ENCODE measurements at regions not wholly inside any gene's neighbourhood (a gene's known extent, or its start where the extent isn't known, plus 50 kb on each side); places are given as distances from the start of the nearest gene placed in this dataset.
"Not testable (repeated sequence)": the region's sequence is repeated elsewhere in the genome, so short reads cannot be mapped to it uniquely, and the experiment has no call there.

DNA sequence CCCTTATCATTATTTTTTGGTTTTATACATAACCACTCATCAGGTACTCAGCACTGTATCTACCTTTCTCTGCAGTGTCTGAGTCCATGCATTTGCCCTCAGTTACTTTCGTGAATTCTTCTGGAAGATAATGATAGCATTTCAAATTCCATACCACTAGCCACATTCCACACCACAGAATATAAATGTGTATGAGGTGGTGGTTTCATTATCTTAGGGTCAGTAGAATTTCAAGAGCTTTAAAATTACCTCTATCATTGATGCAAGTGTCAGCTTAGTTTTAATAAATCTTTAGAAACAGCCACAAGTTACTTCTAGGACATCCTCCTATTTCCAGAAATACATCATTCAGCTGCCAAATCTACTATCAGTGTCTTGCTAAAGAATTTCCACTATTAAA, 1578.3 kb downstream of the OLFM4 start:
- no peak for FAIRE-seq

DNA sequence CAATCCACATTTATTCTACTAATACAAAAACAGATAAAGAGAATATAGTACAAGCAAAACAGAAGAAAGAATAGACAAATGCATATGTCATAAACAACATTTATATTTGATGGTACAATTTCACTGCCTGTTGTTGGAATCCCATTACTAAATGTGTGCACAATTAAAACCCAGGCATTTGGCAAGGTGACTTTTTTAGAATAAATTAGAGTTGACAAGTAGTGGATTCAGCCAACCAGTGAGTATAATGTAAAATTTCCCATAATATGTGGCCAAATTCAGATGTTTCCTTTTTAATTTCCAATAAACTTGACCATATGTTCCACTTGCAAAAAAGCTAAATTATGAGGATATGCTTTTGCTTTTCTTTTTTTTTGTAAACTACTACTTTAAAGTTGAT, 1578.8 kb downstream of the OLFM4 start:
- FAIRE-seq = no peak

DNA sequence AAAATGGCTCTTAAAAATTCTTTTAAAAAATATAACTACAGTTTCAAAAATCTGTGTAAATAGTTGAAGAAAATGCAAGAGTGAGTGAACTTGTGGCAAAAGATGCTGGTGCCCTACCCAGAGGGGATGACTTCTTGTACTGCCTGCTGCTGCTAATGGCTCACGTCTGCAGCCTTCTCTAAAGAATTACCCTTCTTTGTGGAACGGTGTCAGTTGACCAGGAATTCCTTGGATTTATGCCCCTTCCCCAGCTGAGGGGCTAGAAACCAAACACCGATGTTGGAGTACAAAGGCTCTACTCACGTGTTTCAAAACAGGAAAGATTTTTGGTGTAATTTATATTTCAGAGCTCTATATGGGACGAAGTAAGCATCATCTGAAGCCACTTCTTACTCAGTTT, 1582.8 kb downstream of the OLFM4 start:
- no peak for FAIRE-seq

DNA sequence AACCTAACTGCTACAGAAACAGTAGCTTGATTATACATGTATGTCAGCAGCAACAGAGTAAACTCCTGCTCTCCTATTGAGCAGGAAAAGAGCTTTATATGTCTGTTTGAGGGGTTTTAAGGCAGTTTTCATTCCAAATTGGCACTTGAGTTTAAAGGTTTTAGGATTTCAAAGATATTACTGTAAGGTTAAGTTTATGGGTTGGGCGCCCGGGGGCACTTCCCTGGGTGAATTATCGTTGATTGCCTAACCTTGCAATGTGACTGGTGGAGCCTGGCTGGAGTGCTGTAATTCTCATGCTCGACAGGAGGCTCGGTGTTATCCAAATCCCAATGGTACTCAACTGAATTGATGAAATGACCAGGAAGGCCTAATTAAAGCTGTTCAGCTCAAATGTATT, 1586.1 kb downstream of the OLFM4 start:
- no peak for FAIRE-seq

DNA sequence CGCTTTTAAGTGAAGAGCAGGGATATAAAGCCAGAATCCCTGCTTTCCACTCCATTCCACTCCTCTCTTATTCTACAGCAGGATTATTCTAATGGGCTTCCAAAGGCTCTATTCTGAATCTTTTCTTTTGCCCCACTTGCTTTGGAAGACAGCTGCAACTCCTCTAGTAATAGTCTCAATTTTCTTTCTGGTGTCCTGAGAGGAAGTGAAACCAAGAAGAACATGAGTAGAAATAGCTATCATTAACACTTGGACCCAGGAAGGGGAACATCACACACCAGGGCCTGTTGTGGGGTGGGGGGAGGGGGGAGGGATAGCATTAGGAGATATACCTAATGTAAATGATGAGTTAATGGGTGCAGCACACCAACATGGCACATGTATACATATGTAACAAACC, 1597.9 kb downstream of the OLFM4 start:
- FAIRE-seq = not testable (repeated sequence)

DNA sequence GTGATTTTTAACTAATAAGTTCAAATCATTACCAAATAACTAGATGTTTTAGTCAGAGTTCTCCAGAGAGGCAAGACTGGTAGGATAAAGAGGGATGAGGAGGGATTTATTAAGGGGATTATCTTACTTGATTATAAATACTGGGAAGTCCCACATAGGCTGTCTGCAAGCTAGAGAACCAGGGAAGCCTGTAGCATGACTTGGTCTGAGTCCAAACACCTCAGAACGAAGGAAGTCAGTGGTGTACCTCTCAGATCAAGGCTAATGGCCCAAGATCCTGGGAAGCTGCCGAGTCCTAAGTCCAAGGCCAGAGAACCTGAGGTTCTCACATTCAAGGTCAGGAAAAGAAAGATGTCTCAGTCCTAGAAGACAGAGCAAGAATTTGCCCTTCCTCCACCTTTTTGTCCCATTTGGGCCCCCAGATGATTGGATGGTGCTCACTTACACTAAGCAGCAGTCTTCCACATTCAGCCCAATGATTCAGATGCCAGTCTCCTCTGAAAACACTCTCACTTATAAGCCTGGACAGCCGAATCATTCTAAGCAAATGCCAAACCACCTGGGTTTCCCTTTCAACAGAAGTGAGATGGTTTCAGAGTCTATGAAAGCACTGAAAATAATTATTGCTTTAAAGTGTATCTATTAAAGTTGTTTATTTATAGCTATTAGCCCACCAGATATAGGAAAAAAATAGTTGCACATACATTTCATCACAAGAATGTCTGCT, 1599.2 kb downstream of the OLFM4 start:
- FAIRE-seq = no peak

DNA sequence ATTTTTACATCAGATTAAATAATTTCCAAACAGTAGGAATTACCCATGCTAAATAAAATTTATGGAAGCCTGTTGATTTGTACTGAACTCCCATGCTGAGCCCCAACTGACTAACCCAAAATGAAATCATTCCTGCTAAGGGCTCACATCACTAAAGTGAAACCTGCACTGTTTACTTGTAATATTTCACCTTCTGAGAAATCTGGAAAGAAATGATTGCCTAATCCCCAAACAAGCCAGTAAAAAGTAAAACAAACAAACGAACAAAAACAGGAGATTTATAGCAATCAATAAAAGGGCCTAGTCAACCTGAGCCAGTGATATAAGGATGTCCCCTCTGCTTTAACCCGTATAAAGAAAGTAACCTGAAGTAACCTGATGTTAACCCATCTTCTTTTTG, 1599.8 kb downstream of the OLFM4 start:
- FAIRE-seq = no peak

DNA sequence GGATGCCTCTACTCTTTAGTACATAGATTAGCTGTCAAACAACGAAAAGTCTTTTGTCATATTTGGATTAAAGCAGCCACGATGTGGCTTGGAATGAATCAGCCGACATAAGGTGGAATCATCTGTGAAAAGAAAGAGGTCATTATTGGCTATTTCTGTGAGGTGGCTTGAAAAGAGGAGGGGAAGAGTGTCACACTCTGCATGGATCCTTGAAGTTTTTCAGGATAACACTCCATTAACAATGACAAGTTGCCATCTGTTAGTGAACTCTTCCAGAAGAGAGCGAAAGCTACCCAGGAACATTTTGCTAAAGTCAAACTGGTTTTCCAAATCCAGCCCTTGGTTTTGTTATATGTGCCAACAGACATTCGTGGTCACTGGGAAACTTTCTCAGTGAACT, 1604.8 kb downstream of the OLFM4 start:
- FAIRE-seq = no peak

DNA sequence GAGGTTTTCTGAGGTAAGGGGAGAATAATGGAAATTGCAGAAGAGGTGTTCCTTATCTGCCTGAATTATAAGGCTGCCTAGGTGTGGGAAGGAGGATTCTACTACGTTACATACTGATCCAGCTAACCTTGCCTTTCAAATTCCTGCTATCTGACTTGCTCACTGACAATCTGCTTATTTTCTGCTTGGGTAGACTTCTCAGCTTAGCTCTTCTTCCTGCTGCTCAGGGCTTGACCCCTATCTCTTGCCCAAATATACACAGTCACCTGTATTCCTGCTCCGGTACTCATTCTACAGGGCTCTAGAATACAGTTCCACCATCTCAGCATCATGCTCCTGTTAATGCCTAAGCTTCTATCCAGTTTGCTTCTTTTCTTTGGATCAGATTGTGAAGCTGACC, 1607.6 kb downstream of the OLFM4 start:
- FAIRE-seq = no peak

DNA sequence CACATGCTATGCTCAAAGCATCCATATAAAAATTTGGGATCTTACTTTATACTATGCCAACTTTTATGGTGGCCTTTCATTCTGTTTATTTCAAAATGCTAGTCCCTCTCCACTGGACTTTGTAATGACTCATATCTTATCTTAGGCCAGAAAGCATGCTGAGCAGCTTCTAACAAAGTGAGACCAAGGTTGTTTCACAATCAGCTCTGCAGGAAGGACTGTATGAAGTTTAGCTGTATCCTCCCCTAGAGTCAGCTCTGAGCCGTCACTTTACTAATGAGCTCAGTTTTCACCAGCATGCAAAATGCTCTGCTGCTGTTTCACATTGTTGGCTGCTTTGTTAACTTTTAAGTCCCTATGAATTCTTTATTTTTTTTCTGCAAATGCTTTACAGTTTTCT, 1608.8 kb downstream of the OLFM4 start:
- no peak for FAIRE-seq

DNA sequence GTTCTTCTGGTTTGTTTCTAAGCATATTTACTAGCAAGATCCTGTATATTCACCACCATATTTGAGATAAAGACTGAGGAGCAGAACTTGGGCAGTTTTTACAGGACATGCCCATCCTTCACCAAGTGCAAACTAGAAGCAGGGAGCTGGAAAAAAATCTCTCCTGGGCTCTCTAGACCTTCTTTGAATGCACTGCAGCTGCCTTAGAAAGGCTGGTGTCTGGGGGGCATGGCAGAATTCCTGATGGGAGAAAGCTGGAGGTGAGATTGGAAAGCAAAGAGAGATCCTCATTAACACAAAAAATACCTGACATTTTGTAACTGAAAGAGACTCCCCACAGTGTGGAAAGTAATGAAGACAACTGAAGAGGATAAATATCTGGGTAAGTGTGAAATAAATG, 1612.1 kb downstream of the OLFM4 start:
- no peak for FAIRE-seq

DNA sequence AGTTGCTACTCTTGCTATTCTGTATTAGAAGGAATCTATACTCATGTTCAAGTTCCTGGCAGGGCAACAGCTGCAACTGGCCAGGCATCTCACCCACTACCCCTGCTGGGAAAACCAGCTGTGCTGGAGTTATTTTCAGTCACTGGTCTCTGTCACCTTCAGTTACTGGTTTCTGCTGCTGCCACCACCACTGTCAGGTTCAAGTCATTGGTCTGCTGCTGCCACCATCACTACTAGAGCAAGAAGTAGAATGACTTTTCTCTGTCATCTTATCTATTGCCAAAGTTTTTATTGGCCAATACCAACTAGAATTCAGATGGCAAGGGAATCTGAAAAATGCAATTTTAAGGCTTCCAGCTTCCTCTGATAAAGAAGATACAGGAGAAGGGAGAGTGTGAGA, 1615.2 kb downstream of the OLFM4 start:
- FAIRE-seq = no peak

DNA sequence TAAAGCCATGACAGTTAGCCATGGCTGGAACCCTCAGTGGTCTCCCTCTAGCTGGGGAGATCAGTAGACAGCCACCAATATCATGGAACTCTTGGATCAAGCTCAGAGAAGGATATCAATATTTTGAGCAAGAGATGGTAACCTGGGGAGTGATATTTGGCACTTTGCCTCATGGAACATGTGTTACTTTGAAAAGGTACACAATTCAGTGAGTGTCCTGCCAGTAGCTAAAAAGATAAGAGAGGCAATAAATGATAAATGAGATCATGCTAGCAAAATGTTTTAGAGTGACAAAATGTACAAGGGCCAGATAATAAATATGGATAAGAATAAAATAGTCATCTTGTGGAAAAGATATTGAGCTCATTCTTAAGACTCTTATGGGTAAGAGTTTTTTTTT, 1618.7 kb downstream of the OLFM4 start:
- no peak for FAIRE-seq

DNA sequence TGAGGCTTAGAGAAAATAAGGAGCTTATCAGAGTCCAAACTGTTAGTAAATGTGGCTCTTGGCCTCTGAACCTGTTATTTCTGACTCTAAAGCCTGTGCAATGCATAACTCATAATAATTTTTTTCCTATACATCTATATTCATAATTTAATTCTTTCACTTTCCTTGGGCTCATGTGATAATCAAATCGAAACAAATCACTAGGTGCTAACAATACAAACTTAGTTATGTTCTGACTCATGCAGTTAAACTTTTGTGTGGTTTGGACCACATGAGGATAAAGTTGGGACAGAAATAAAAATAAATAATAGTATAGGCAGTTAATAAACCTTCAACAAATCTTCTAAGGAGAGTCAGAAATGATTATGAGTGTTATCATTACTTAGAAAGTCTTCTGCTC, 1629.0 kb downstream of the OLFM4 start:
- no peak for FAIRE-seq

DNA sequence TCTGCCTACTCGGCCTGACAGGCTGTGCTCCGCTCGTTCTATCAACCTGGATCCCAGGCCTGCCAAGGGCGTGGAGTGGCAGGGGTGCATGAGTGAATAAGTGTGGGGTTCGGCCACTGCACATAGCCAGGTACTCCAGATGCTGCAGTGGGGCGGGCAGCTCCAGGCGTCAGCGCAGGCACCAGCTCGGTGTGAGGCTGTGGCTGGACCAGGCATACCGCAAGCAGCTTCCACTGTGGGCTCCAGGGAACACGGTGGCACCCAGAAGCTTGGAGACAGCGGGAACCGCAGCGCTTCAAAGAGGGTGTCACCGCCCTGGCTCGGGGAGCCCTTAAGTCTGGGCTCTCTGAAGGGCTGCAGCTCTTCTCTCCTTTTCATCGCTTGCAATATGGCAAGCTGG, 1630.2 kb downstream of the OLFM4 start:
- FAIRE-seq = no peak

DNA sequence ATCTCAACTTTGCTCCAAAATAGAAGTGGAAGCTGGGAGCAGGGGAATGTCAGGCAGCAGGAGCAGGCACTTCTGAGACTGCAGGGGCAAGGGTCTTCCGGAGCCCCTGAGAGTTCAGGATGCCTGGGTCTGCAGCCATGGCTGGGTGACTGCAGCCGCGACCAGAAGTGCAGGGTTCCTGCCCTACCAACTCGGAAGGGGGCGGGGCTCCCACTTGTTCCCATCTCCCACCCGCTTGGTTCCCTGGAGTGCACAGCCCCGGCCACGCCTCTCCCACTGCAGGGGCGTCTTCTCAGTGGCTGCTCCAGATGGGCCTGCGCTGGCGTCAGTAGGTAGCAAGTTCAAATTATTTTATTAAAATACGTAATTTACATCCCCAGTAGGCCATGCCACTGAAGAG, 1631.7 kb downstream of the OLFM4 start:
- no peak for FAIRE-seq

DNA sequence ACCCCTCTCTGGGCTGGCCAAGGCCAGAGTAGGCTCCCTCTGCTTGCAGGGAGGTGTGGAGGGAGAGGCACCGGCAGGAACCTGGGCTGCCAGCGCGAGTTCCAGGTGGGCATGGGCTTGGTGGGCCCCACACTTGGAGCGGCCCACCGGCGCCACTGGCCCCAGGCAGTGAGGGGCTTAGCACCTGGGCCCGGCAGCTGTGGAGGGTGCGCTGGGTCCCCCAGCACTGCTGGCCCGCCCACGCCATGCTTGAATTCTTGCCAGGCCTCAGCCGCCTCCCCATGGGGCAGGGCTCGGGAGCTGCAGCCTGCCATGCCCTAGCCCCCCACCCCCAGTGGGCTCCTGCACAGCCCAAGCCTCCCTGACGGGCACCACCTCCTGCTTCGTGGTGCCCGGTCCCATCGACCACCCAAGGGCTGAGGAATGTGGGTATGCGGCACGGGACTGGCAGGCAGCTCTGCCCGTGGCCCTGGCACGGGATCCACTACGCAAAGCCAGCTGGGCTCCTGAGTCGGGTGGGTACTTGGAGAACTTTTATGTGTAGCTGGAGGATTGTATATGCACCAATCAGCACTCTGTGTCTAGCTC, 1648.0 kb downstream of the OLFM4 start:
- no peak for FAIRE-seq

DNA sequence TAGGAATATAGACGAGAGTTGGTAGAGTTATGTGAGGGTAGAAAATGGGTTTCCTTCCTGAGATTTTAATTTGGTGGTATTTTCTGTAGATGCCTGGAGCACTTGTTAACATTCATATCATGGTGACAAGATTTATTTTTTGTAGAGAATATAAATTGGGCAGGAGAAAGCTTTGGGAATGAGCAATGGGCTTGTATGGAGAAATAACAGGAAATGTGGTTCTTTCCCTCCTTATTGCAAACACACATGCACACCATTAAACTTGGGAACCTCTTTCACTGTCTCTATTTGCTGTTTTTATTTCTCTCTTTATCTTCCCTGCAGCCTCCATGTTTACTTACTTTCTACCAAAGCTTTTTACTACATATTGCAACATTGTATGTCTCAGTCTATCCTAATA, 1653.6 kb downstream of the OLFM4 start:
- FAIRE-seq = no peak

DNA sequence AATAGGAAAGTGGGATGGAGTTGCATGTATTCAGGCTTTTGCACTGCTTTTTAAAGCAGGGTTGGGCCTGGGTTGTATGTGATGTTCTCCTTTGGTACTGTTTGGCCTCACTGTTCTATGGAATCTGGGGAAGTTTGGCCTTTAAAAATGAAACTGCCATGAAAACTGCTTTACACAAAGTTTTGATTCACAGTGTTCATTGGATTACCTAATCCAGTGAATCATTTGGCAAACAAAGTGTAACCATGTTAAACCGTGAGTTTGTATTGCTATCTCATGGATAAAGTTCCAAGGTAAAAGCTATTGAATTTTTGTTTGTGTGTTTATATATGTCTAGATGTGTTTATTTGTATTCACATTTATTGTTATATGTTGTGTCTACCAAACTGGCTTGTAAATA, 1658.6 kb downstream of the OLFM4 start:
- FAIRE-seq = no peak

DNA sequence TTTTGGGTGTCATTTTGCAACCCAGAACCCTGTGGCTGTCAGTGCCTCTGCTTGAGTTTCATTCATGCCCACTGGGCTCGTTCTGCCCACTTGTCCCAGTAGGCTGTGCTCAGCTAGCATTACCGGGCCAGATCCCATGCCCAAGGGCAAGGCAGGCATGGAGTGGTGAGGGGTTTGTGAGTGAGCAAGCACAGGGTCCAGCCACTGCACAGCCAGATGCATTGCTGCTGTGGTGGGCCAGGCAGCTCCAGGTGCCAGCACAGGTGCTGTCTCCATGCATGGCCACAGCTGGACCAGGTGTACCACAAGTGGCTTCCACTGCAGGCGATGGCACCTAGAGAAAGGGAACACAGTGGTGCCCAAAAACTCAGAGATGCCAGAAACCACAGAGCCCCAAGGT, 1671.2 kb downstream of the OLFM4 start:
- no peak for FAIRE-seq

DNA sequence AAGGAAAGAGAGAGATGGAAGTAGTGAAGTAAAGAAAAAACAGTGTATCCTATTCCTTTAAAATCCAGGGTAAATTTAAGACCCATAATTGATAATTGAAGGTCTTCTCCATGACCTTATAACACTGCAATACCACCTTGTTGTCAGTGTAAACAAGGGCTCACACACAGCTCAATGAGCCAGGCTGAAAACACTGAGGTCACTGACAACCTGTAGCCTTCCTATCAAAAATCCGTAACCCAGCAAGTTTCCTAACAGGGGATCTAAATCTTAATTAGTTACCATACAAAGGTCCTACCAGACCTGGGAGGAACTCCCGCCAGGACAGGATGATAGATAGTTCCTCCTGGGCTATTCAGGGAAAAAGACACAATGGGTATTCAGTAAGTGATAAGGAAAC, 1677.1 kb downstream of the OLFM4 start:
- no peak for FAIRE-seq

DNA sequence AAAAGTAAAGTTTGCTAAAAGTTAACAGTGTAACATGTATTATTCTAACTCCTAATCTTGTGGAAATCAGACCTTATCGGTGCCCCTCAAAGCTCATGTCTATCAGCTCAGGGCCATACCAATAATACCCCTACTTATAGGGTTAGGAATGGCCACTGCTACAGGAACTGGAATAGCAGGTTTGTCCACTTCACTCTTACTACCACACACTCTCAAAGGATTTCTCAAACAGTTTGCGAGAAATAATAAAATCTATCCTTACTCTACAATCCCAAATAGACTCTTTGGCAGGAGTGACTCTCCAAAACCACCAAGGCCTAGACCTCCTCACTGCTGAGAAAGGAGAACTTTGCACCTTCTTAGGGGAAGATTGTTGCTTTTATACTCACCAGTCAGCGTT, 1677.7 kb downstream of the OLFM4 start:
- FAIRE-seq = no peak

DNA sequence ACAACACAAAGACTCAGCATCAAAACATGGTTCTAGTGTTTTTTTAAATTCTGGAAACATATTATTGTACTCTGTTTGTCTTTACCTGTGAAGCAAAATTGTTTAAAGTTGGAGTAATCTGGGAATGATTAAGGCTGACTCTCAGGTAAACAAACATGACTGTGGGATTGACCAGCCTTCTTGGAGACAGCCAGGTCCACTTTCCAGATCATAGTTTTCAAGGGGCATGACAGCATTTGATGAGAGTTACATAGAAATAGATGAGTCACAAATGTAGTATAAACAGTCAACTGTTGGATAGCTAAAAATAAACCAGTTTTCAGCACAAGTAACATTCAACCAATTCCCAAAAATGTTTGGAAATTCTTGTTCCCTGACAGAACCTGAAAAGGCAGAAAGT, 1680.9 kb downstream of the OLFM4 start:
- no peak for FAIRE-seq

DNA sequence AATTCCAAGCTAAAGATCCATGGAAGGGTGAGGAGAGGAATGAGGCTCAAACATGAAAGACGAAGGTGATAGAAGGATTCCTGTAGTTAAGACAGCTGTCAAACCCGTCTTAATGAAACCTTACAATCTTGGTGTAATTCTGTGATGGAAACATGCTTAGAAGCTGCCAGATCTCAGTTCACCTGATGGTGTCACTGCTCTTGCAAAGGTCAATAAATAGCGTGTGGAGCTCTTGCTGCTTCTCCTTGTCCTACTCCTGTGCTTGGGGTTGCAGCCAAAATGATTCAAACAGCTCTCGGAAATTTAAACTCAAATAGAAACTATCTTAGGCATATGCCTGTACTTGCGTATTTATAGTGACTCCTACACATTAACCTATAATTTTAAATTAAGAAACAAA, 1705.0 kb downstream of the OLFM4 start:
- no peak for FAIRE-seq

DNA sequence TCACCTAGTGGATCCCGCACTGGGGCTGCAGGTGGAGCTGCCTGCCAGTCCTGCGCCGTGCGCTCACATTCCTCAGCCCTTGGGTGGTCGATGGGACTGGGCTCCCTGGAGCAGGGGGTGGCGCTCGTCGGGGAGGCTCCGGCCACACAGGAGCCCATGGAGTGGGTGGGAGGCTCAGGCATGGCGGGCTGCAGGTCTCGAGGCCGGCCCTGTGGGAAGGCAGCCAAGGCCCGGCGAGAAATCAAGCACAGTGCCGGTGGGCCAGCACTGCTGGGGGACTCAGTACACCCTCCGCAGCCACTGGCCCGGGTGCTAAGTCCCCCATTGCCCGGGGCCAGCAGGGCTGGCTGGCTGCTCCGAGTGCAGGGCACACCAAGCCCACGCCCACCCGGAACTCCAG, 1708.6 kb downstream of the OLFM4 start:
- FAIRE-seq = not testable (repeated sequence)

All from colon (tissue), 2 donors.